Activated T-cell treated with anti-CD3 and anti-CD28 coated beads, Interleukin-2, amount 50 U/mL, for 72 hours (primary cell): ENCODE measurements at regions not wholly inside any gene's neighbourhood (a gene's known extent, or its start where the extent isn't known, plus 50 kb on each side); places are given as distances from the start of the nearest gene placed in this dataset.

ENCODE experiments used
- ATAC-seq, 2 donors: fragments of 150-1000 bp; cut with Tn5 transposase; replicated peaks in 1 of 2; 2 replicates each; pipeline ENCODE4 v1.10.0; 2021; ENCODE audit warnings: moderate library complexity in 2 of 2, mild to moderate bottlenecking in 1 of 2
- DNase-seq, 2 donors: peaks; one replicate each; pipeline ENCODE4 v3.0.0; 2021 to 2022; ENCODE audit warnings: mixed read lengths in 1 of 2
- H3K27ac Mint-ChIP-seq: one replicate; pipeline ENCODE4 v1.8.0; 2022; ENCODE audit warnings: mild to moderate bottlenecking, moderate library complexity, mixed read lengths
- H3K27me3 Mint-ChIP-seq: one replicate; pipeline ENCODE4 v1.8.0; 2022; ENCODE audit warnings: low read depth, mixed read lengths
- H3K36me3 Mint-ChIP-seq, 2 donors: one replicate each; pipeline ENCODE4 v1.8.0; 2022; ENCODE audit warnings: mixed read lengths in 2 of 2, mild to moderate bottlenecking in 1 of 2; ENCODE audit not compliant: insufficient read depth in 2 of 2
- H3K4me1 Mint-ChIP-seq: one replicate; pipeline ENCODE4 v1.8.0; 2022; ENCODE audit warnings: low read depth, mixed read lengths
- H3K4me3 Mint-ChIP-seq, 2 donors: one replicate each; pipeline ENCODE4 v1.8.0; 2022; ENCODE audit warnings: mild to moderate bottlenecking in 2 of 2, mixed read lengths in 2 of 2, moderate library complexity in 2 of 2
- H3K9me3 Mint-ChIP-seq, 2 donors: one replicate each; pipeline ENCODE4 v1.8.0; 2022; ENCODE audit warnings: mixed read lengths in 2 of 2

DNA sequence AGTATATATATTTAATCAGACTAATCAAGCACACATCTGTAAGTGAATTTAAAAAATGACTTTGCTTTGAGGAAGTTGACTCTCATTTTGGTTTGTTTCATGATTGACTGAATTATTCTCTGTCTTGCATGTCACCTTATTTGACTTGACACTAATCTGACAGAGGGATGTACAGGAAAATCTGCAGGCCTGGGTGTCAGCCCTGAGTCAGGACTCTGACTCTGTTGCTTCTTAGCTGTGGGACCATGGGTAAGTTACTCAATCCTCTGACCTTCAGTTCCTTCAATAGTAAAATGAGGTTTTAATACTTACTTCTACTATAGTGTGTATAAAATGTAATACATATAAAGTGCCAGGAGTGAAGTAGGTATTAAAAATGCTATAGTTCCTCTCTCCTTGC is 415.9 kb downstream of the ARHGEF28 start:
- Mint-ChIP-seq H3K36me3 (no peaks in the 10 kb centered on the region), H3K9me3 (no peaks in the 10 kb centered on the region), H3K4me3 (no peak overlapping the region), H3K4me1 (no peaks in the 10 kb centered on the region), H3K27ac (no peak overlapping the region), H3K27me3 (peaks cover 16% of the 10 kb centered on the region)
- ATAC-seq = no peak
- DNase-seq = no peak

DNA sequence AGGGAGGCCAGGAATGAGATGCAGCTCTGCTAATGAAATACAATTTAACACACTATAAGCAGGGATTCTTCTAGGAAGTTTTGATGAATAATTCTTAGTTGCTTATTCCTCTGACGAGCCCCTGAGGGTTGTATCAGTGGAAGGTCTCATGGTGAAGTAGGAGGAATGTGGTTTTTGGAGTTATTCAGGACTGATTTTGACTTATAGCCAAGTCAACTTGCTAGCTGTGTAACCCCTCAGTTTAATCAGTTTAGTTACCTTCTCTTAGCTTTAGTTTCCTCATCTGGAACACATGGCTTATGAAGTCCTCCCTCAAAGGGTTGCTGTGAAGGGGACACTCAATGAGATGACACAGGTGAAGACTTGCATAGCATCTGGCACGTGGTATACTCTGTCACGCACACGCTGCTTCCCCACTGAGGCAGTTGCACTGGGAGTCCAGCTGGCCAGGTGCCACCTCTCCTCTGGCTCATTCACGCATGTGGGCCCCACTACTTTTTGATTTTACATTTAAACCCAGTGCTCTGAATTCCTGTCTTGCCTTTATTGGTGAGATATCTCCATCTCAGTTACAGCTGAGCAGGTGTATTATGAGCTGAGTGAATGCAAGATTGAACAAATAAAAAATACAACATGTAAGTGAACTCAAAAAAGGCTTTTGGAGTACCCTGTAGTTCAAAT is 415.0 kb downstream of the ARHGEF28 start:
- Mint-ChIP-seq H3K36me3 (no peaks in the 10 kb centered on the region), H3K4me3 (no peak overlapping the region), H3K9me3 (no peaks in the 10 kb centered on the region), H3K27ac (no peak overlapping the region), H3K27me3 (peaks cover 16% of the 10 kb centered on the region), H3K4me1 (no peaks in the 10 kb centered on the region)
- ATAC-seq = no peak
- DNase-seq = no peak

DNA sequence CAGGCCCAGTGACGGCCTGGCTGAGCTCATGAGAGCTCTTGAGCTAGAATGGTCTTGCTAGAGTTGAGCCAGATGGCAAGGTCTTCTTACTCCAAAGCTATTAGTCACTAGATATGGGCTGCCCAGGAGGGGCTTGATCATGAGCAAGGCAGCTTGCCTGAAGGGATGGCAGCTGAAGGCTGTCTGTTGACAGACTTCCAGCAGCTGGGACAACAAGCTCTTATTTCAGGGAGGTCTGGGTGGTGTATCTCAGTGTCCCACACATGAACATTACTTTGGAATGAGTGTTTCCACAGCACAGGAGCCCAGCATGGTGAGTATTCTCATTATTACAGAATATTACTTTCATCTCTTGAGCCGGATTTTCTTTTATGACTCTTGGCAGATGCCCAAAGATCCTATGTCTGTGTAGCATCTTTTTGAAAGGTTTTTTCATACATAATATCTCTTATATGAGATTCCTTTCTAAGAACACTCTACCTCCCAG is 414.1 kb downstream of the ARHGEF28 start:
- no peak overlapping the region for H3K4me3 Mint-ChIP-seq
- ATAC-seq (no peak), DNase-seq (no peak)
- no peaks in the 10 kb centered on the region for H3K36me3 Mint-ChIP-seq
- H3K27ac Mint-ChIP-seq = no peak overlapping the region
- no peaks in the 10 kb centered on the region for H3K9me3 Mint-ChIP-seq
- H3K4me1 Mint-ChIP-seq = no peaks in the 10 kb centered on the region
- H3K27me3 Mint-ChIP-seq = peaks cover 16% of the 10 kb centered on the region

DNA sequence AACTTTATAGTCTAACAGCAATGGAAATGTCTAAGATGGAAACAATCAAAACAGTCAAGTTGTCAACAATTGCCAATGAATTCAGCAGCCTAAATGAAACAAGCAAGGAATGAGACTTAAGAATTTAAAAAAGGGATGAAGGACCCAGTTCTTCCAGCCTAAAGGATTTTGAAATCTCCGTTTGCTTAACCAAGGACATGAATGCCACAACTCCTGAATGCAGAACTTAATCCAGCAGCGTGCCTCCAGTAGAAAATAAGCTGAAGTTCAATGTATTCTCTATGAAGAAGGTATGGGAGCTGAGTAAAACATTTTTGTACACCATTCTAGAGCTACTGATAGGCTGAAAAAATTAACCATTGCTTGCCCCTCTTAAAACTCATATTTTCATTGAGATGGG is 411.3 kb downstream of the ARHGEF28 start:
- Mint-ChIP-seq H3K4me1 (no peaks in the 10 kb centered on the region), H3K4me3 (no peak overlapping the region), H3K27ac (no peak overlapping the region), H3K36me3 (no peaks in the 10 kb centered on the region), H3K9me3 (no peaks in the 10 kb centered on the region), H3K27me3 (peaks cover 26% of the 10 kb centered on the region)
- DNase-seq (no peak), ATAC-seq (no peak)

DNA sequence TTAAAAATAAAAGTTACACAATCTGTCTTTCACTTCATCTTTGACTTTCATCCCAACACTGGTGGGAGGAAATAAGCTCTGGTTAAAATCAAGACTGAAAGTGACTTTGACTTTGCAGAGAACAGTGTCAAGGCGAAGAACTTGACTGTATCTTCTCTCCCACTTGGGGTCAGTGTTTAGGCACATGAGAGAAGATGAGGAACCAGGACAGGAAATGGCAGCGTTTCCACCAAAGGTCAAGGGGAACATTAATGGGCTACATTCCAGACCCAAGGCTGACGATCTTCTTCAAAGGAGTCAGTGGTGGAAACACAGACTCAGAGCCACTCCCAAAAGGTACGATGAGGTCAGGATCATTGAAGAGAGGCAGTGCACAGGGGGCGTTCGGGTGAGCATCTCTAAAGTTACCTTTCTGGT is 409.5 kb downstream of the ARHGEF28 start:
- no peak overlapping the region for H3K27ac Mint-ChIP-seq
- H3K4me1 Mint-ChIP-seq = no peaks in the 10 kb centered on the region
- H3K27me3 Mint-ChIP-seq = peaks cover 18% of the 10 kb centered on the region
- H3K36me3 Mint-ChIP-seq = no peaks in the 10 kb centered on the region
- no peak for DNase-seq
- no peaks in the 10 kb centered on the region for H3K9me3 Mint-ChIP-seq
- peak overlapping the region in 1 of 2 donors; percentile 24 for H3K4me3 Mint-ChIP-seq
- peak in 1 of 2 donors; percentile 51 for ATAC-seq

DNA sequence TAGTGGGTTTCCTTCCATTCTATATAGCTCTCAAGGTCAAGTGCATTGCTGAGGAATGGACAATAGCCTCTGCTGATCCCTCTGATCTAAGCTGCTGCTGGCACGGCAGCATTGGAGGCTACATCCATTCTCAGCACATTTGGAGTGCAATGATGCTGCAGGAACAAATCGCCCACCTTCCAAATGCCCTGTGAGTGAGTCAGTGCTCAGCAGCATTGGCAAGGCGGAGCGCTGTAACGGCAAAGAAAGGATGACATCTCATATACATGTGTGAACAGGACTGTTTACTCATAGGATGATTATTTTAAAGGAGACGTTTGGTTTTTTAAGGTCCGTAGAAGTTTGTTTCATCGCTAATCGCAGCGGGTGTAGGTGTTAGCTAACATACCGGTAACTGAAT is 408.7 kb downstream of the ARHGEF28 start:
- no peak overlapping the region for H3K4me3 Mint-ChIP-seq
- DNase-seq = no peak
- H3K27ac Mint-ChIP-seq = no peak overlapping the region
- H3K36me3 Mint-ChIP-seq = no peaks in the 10 kb centered on the region
- no peaks in the 10 kb centered on the region for H3K4me1 Mint-ChIP-seq
- ATAC-seq = no peak
- peaks cover 23% of the 10 kb centered on the region for H3K27me3 Mint-ChIP-seq
- H3K9me3 Mint-ChIP-seq = no peaks in the 10 kb centered on the region

DNA sequence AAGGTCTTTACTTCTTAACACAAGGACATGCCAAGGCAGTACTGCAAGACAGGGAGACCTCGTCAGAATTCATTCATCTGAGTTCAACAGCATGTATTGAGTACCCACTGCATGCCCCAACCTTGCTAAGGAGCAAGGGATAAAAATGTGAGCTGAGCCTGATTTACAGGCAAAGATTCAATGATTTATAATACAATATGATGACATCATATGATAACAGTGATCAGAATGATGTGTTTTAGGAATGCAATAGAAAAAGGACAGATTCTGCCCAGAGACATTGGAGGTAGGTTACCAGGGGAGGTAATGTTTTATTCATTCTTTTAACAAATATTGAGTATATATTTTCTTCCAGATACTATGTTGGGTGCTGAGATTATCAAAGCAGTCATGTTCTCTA is 406.6 kb downstream of the ARHGEF28 start:
- no peak for ATAC-seq
- H3K9me3 Mint-ChIP-seq = no peaks in the 10 kb centered on the region
- H3K4me1 Mint-ChIP-seq = no peaks in the 10 kb centered on the region
- H3K36me3 Mint-ChIP-seq = no peaks in the 10 kb centered on the region
- peaks cover 19% of the 10 kb centered on the region for H3K27me3 Mint-ChIP-seq
- no peak overlapping the region for H3K27ac Mint-ChIP-seq
- no peak for DNase-seq
- no peak overlapping the region for H3K4me3 Mint-ChIP-seq

DNA sequence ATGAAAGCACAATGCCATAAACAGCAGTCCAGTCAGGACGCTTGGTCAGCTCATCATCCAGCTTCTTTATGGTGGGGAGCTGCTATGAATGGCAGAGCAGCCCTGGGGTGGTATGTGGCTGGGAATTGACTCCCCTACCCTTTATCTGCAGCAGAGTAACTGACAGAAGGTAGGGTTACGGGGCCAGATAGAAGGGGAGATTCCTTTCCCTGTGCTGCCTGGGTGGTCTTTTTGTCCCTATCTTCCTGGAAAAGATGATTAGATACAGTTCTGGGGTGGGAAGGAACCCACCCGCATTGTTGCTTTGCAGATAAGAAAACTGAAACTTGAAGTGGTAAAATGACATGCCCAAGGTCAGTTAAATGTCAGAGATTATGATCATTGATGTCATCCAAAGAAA is 405.5 kb downstream of the ARHGEF28 start:
- peaks cover 19% of the 10 kb centered on the region for H3K27me3 Mint-ChIP-seq
- no peaks in the 10 kb centered on the region for H3K4me1 Mint-ChIP-seq
- DNase-seq (no peak), ATAC-seq (no peak)
- no peak overlapping the region for H3K27ac Mint-ChIP-seq
- H3K4me3 Mint-ChIP-seq = no peak overlapping the region
- no peaks in the 10 kb centered on the region for H3K9me3 Mint-ChIP-seq
- H3K36me3 Mint-ChIP-seq = no peaks in the 10 kb centered on the region

DNA sequence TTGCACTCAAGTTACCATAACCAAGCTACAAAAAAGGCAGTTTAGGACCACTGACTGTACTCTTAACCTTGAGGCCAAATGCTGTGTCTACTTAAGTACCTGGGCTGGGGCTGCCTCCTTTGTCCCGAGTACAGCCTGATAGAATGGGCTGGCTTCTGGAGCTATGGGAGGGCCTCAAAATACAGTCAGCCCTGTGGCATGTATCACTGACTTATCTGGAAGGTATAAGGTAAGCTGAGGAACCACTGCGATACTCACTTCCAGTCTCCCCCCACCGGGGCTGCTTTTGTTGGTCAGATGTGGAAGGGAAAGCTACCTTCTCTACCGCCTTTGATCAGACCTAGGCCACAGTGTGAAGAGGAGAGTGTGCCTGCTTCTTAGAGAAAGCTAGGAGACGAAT is 404.8 kb downstream of the ARHGEF28 start:
- H3K4me1 Mint-ChIP-seq = no peaks in the 10 kb centered on the region
- no peak overlapping the region for H3K4me3 Mint-ChIP-seq
- no peaks in the 10 kb centered on the region for H3K36me3 Mint-ChIP-seq
- H3K27me3 Mint-ChIP-seq = peaks cover 19% of the 10 kb centered on the region
- DNase-seq = no peak
- H3K9me3 Mint-ChIP-seq = no peaks in the 10 kb centered on the region
- no peak for ATAC-seq
- no peak overlapping the region for H3K27ac Mint-ChIP-seq

DNA sequence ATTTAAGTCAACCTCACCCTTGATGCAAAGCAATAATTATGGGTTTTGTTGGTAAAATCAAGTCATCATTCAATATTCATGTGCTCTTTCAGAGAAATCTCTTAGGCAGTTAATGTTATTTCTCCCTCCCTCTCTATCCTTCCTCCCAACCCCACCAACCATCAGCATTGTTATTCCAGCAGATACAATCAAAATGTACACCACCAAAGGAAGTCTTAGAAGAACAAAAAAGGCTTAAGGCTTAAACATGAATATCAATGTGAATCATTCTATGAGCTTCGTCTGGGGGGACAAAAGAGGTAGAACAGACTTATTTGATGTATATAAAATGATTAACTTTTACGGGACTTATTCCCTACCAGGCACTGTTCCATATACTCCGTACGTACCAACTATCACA is 404.4 kb downstream of the ARHGEF28 start:
- DNase-seq = no peak
- no peak for ATAC-seq
- Mint-ChIP-seq H3K27me3 (peaks cover 19% of the 10 kb centered on the region), H3K27ac (no peak overlapping the region), H3K9me3 (no peaks in the 10 kb centered on the region), H3K4me1 (no peaks in the 10 kb centered on the region), H3K36me3 (no peaks in the 10 kb centered on the region), H3K4me3 (no peak overlapping the region)

DNA sequence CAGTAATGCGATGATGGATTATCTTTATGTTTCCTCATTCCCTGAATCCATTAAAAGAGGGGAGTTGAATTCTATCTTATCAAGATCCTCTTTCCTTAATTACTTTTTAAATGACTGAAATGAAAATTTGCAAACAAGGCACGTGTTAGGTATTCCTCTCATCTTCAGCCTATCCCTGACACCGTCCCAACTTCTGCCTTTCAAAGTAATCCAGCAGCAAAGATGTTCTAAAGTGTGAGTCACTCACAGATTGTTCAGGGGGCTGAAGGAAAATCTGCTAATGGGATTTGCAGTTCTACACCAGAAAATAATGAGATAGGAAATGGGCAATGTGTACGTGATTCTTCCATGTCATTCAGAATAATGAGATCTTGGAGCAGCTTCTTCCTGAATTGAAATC is 403.0 kb downstream of the ARHGEF28 start:
- ATAC-seq = no peak
- H3K9me3 Mint-ChIP-seq = no peaks in the 10 kb centered on the region
- H3K27me3 Mint-ChIP-seq = peaks cover 9% of the 10 kb centered on the region
- no peak overlapping the region for H3K4me3 Mint-ChIP-seq
- H3K36me3 Mint-ChIP-seq = no peaks in the 10 kb centered on the region
- no peak for DNase-seq
- H3K27ac Mint-ChIP-seq = no peak overlapping the region
- no peaks in the 10 kb centered on the region for H3K4me1 Mint-ChIP-seq

DNA sequence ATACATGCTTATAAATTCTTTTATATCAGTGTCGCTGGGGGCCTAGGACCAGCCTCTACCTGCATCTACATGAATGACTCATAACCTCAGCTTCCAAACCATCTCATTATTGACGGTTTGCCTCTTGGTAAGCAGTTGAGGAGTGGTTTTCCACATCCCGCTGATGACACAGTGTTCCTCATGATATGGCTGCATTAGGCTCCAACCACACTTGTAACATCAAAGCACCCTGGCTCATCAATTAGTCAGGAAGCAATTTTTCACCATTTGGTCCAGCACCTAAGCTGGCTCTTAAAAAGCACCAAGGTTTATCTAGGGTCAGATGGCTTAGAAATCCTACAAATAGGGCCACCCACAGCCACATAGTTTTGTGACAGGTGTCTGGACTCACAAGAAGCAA is 402.4 kb downstream of the ARHGEF28 start:
- ATAC-seq (no peak), DNase-seq (no peak)
- Mint-ChIP-seq H3K27me3 (peaks cover 15% of the 10 kb centered on the region), H3K4me1 (no peaks in the 10 kb centered on the region), H3K36me3 (no peaks in the 10 kb centered on the region), H3K4me3 (no peak overlapping the region), H3K9me3 (peaks cover 0 to 2% of the 10 kb centered on the region in 2 donors), H3K27ac (no peak overlapping the region)

DNA sequence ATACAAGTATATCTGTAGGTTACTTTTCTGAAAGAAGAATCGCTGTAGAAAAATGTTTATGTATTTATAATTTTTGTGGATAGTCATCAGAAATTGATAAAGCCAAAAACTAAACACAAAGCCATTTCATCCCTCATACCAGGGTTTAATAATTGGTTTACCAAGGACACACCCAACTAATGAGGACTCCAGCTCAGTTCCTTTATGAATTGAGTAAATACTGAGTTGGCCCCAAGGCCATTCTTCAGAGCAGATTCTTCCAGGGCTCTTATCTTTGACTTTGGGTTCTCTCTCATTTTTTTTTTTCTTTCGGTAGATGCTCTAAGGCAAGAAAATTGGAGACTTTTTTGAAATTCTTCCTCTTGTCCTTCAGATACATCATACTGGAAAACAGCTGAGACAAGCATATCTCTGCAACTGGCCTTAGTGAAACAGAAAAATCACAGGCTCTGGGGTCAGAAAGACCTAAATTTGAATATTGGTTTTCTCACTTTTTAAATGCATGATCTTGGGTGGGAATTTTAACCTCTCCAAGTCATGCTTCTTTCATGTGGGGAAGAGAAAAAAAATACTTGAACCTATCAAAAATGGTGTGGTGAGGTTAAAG is 401.8 kb downstream of the ARHGEF28 start:
- no peak overlapping the region for H3K4me3 Mint-ChIP-seq
- DNase-seq = no peak
- no peaks in the 10 kb centered on the region for H3K4me1 Mint-ChIP-seq
- peaks cover 21% of the 10 kb centered on the region for H3K27me3 Mint-ChIP-seq
- H3K36me3 Mint-ChIP-seq = no peaks in the 10 kb centered on the region
- H3K27ac Mint-ChIP-seq = no peak overlapping the region
- no peak for ATAC-seq
- H3K9me3 Mint-ChIP-seq = peaks cover 0 to 2% of the 10 kb centered on the region in 2 donors

DNA sequence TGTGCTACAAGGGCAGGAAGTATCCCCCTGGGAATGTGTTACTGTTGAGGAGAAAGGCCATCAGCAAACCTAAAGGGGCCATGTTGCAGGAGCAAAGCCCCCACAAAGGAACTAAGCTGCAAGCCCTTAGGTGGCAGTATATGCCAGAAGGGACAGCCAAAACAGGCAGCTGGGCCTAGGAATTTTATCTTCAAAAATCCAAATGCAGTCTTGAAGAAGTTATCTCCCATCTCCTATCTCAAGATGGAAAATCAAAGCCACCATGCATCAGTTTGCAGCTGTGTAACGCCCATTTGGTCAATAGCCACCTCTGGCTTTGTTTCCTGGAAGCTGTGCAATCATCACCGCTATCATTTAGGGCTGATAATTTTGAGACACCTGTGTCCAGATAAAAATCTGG is 400.3 kb downstream of the ARHGEF28 start:
- peaks cover 0 to 2% of the 10 kb centered on the region in 2 donors for H3K9me3 Mint-ChIP-seq
- DNase-seq = no peak
- H3K27ac Mint-ChIP-seq = no peak overlapping the region
- peaks cover 25% of the 10 kb centered on the region for H3K27me3 Mint-ChIP-seq
- no peak for ATAC-seq
- no peaks in the 10 kb centered on the region for H3K4me1 Mint-ChIP-seq
- H3K4me3 Mint-ChIP-seq = no peak overlapping the region
- no peaks in the 10 kb centered on the region for H3K36me3 Mint-ChIP-seq
